Sigmoid colon (tissue), 3 donors: ENCODE measurements at regions not wholly inside any gene's neighbourhood (a gene's known extent, or its start where the extent isn't known, plus 50 kb on each side); places are given as distances from the start of the nearest gene placed in this dataset.

Experiments used
- POLR2A ChIP-seq, 2 donors: fragments of 450-650 bp; IDR thresholded peaks; one replicate each; pipeline ENCODE4 v1.6.1; 2016; ENCODE audit warnings: antibody characterized with exemption in 2 of 2, mild to moderate bottlenecking in 2 of 2, moderate library complexity in 2 of 2
- TF ChIP-seq, protein P1 (sequence below), 4 experiments: fragments of 450-650 bp in 3 of 4; fragments of 200-600 bp in 1 of 4; IDR thresholded peaks; one replicate each; pipeline ENCODE4 v1.5.1; 2016 to 2019; ENCODE audit warnings: antibody characterized with exemption in 4 of 4, mild to moderate bottlenecking in 3 of 4, moderate library complexity in 2 of 4

DNA sequence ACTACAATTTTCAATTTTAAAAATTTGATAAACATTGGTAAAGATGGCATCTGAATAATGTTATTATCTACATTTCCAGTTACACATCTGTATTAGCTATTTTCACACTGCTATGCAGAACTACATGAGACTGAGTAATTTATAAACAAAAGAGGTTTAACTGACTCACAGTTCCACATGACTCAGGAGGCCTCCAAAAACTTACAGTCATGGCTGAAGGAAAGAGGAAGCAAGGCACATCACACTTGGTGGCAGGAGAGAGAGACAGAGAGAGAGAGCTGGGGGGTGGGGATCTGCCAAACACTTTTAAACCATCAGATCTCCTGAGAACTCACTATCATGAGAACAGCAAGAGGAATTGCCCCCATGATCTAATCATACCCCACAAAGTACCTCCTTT lies 850.0 kb downstream of the LTN1 start:
- TF ChIP-seq, protein P1, sequence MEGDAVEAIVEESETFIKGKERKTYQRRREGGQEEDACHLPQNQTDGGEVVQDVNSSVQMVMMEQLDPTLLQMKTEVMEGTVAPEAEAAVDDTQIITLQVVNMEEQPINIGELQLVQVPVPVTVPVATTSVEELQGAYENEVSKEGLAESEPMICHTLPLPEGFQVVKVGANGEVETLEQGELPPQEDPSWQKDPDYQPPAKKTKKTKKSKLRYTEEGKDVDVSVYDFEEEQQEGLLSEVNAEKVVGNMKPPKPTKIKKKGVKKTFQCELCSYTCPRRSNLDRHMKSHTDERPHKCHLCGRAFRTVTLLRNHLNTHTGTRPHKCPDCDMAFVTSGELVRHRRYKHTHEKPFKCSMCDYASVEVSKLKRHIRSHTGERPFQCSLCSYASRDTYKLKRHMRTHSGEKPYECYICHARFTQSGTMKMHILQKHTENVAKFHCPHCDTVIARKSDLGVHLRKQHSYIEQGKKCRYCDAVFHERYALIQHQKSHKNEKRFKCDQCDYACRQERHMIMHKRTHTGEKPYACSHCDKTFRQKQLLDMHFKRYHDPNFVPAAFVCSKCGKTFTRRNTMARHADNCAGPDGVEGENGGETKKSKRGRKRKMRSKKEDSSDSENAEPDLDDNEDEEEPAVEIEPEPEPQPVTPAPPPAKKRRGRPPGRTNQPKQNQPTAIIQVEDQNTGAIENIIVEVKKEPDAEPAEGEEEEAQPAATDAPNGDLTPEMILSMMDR (IDR thresholded peaks at IDR 0.05), result no peak
- TF ChIP-seq POLR2A (IDR thresholded peaks at IDR 0.05), result no peak
